ENCODE measurements at regions not wholly inside any gene's neighbourhood (a gene's known extent, or its start where the extent isn't known, plus 50 kb on each side); places are given as distances from the start of the nearest gene placed in this dataset.
"Not testable (repeated sequence)": the region's sequence is repeated elsewhere in the genome, so short reads cannot be mapped to it uniquely, and the experiment has no call there.

GRCh38 chr3:163462446-163462845 lies 1615.8 kb downstream of the SI start:
- Histone ChIP-seq H3K27me3 (ENCODE audit: control insufficient read depth in 1 of 2, insufficient read depth in 2 of 2, low read length in 2 of 2) (no peaks in the 10 kb centered on the region), H3K4me1 (ENCODE audit: control insufficient read depth, insufficient read depth, low read length) (no peaks in the 10 kb centered on the region), H3K36me3 (ENCODE audit: control insufficient read depth in 2 of 2, insufficient read depth in 2 of 2, low read length in 2 of 2) (no peaks in the 10 kb centered on the region), H3K9ac (ENCODE audit: low read length in 2 of 2) (no peak overlapping the region), H3K27ac (ENCODE audit: low read length) (no peak overlapping the region), H3K9me3 (ENCODE audit: control insufficient read depth in 2 of 2, low read length in 2 of 2) (no peaks in the 10 kb centered on the region), H3K4me3 (ENCODE audit: low read length in 2 of 2) (no peak overlapping the region)

GRCh38 chr3:163450698-163451097 lies 1627.6 kb downstream of the SI start:
- Histone ChIP-seq H3K36me3 (ENCODE audit: control insufficient read depth in 2 of 2, insufficient read depth in 2 of 2, low read length in 2 of 2) (no peaks in the 10 kb centered on the region), H3K27me3 (ENCODE audit: control insufficient read depth in 1 of 2, insufficient read depth in 2 of 2, low read length in 2 of 2) (no peaks in the 10 kb centered on the region), H3K9me3 (ENCODE audit: control insufficient read depth in 2 of 2, low read length in 2 of 2) (no peaks in the 10 kb centered on the region), H3K4me3 (ENCODE audit: low read length in 2 of 2) (no peak overlapping the region), H3K4me1 (ENCODE audit: control insufficient read depth, insufficient read depth, low read length) (no peaks in the 10 kb centered on the region), H3K9ac (ENCODE audit: low read length in 2 of 2) (no peak overlapping the region), H3K27ac (ENCODE audit: low read length) (no peak overlapping the region)

- H3K27ac ChIP-seq (ENCODE audit: low read length), result no peak overlapping the region
- no peaks in the 10 kb centered on the region for H3K27me3 ChIP-seq (ENCODE audit: control insufficient read depth in 1 of 2, insufficient read depth in 2 of 2, low read length in 2 of 2)
- H3K9me3 ChIP-seq (ENCODE audit: control insufficient read depth in 2 of 2, low read length in 2 of 2), result no peaks in the 10 kb centered on the region
- no peak overlapping the region for H3K9ac ChIP-seq (ENCODE audit: low read length in 2 of 2)
- no peaks in the 10 kb centered on the region for H3K36me3 ChIP-seq (ENCODE audit: control insufficient read depth in 2 of 2, insufficient read depth in 2 of 2, low read length in 2 of 2)
- H3K4me3 ChIP-seq (ENCODE audit: low read length in 2 of 2), result no peak overlapping the region
- no peaks in the 10 kb centered on the region for H3K4me1 ChIP-seq (ENCODE audit: control insufficient read depth, insufficient read depth, low read length)
Measured at GRCh38 chr3:163438760-163439159, 1639.5 kb downstream of the SI start.

DNA sequence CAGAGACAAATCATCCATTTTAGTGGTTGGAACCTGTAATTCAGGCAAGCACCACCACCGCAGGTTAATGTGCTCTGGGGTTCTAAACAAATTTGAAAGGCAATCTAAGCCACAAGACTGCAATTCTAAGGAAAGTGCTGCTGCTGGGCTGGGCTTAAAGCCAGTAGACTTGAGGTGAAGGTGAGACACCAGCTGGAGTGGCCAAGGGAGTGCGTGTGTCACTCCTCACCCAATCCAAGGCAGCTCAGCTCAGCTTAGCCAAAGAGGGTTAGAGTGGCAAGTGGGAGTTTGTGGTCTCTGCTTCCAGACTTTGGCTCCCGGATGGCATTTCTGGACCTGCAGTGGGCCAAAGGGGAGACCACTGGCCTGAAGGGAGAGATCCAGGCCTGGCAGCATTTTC lies 1655.6 kb downstream of the SI start:
- no peak overlapping the region for H3K4me3 ChIP-seq (ENCODE audit: low read length in 2 of 2)
- no peak overlapping the region for H3K9ac ChIP-seq (ENCODE audit: low read length in 2 of 2)
- no peak overlapping the region for H3K27ac ChIP-seq (ENCODE audit: low read length)
- no peaks in the 10 kb centered on the region for H3K9me3 ChIP-seq (ENCODE audit: control insufficient read depth in 2 of 2, low read length in 2 of 2)
- H3K27me3 ChIP-seq (ENCODE audit: control insufficient read depth in 1 of 2, insufficient read depth in 2 of 2, low read length in 2 of 2), result no peaks in the 10 kb centered on the region
- no peaks in the 10 kb centered on the region for H3K36me3 ChIP-seq (ENCODE audit: control insufficient read depth in 2 of 2, insufficient read depth in 2 of 2, low read length in 2 of 2)
- H3K4me1 ChIP-seq (ENCODE audit: control insufficient read depth, insufficient read depth, low read length), result no peaks in the 10 kb centered on the region

DNA sequence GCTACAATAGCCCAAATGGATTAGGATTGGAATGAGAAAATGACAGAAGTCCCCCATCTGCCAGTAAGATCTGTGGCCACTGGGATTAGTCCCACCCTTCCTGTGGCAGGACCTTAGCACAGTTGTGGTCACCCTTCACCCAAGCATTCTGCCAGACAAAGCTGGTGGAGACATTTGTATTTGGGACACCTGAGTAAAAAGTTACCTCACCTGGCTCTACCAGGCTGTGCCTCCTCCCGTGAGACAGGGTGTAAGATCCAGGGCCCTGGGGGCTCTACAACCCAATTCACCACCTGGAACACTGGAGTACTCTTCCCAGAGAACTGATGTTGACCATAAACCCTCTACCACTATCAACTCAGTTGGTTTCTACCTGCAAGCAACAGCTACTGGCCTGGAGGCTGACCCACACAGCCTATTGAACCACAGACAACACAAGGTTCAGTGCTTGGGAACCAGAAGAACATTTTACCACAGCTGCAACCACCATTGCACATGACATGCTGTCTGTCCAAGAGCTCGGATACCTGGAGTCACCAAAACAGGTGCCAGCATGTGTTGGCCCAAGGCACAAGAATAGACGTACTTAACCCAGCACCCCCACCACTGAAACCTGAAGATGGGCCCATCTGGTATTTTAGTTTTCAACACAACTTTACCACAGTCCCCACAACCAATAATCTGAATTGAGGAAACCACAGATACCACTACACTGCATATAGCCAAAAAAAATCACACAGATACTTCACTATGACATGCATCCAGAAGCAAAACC lies 1686.7 kb downstream of the SI start:
- H3K27me3 ChIP-seq (ENCODE audit: control insufficient read depth in 1 of 2, insufficient read depth in 2 of 2, low read length in 2 of 2), result no peaks in the 10 kb centered on the region
- no peaks in the 10 kb centered on the region for H3K36me3 ChIP-seq (ENCODE audit: control insufficient read depth in 2 of 2, insufficient read depth in 2 of 2, low read length in 2 of 2)
- H3K27ac ChIP-seq (ENCODE audit: low read length), result no peak overlapping the region
- no peaks in the 10 kb centered on the region for H3K4me1 ChIP-seq (ENCODE audit: control insufficient read depth, insufficient read depth, low read length)
- no peak overlapping the region for H3K9ac ChIP-seq (ENCODE audit: low read length in 2 of 2)
- H3K4me3 ChIP-seq (ENCODE audit: low read length in 2 of 2), result no peak overlapping the region
- peaks cover 0 to 3% of the 10 kb centered on the region in 2 donors for H3K9me3 ChIP-seq (ENCODE audit: control insufficient read depth in 2 of 2, low read length in 2 of 2)

- Histone ChIP-seq H3K27me3 (ENCODE audit: control insufficient read depth in 1 of 2, insufficient read depth in 2 of 2, low read length in 2 of 2) (no peaks in the 10 kb centered on the region), H3K36me3 (ENCODE audit: control insufficient read depth in 2 of 2, insufficient read depth in 2 of 2, low read length in 2 of 2) (no peaks in the 10 kb centered on the region), H3K27ac (ENCODE audit: low read length) (no peak overlapping the region), H3K9me3 (ENCODE audit: control insufficient read depth in 2 of 2, low read length in 2 of 2) (no peaks in the 10 kb centered on the region), H3K9ac (ENCODE audit: low read length in 2 of 2) (no peak overlapping the region), H3K4me1 (ENCODE audit: control insufficient read depth, insufficient read depth, low read length) (no peaks in the 10 kb centered on the region), H3K4me3 (ENCODE audit: low read length in 2 of 2) (no peak overlapping the region)
Measured at GRCh38 chr3:163384383-163384782, 1693.9 kb downstream of the SI start.

DNA sequence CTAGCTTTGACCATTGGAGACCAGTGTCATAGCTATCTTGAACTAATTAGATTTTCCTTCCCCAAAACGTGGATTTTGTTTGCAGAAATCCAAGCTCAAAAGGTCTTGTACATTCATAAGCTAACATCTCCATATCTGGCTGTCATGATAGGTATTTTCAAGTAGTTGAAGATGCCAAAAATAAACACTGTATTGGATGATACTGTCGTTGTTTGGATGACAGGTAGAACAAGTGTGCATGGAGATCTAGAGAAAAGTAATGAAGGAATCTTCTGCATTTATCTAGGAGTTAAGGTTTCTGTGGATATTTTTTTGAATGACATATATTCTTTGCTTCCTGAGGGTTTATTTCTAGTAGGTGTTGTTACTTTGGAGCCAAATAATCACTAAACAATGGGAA lies 1696.1 kb downstream of the SI start:
- H3K27ac ChIP-seq (ENCODE audit: low read length), result no peak overlapping the region
- no peaks in the 10 kb centered on the region for H3K36me3 ChIP-seq (ENCODE audit: control insufficient read depth in 2 of 2, insufficient read depth in 2 of 2, low read length in 2 of 2)
- no peak overlapping the region for H3K4me3 ChIP-seq (ENCODE audit: low read length in 2 of 2)
- H3K4me1 ChIP-seq (ENCODE audit: control insufficient read depth, insufficient read depth, low read length), result no peaks in the 10 kb centered on the region
- H3K9ac ChIP-seq (ENCODE audit: low read length in 2 of 2), result no peak overlapping the region
- H3K27me3 ChIP-seq (ENCODE audit: control insufficient read depth in 1 of 2, insufficient read depth in 2 of 2, low read length in 2 of 2), result no peaks in the 10 kb centered on the region
- no peaks in the 10 kb centered on the region for H3K9me3 ChIP-seq (ENCODE audit: control insufficient read depth in 2 of 2, low read length in 2 of 2)

GRCh38 chr3:163368168-163368567 lies 1710.1 kb downstream of the SI start:
- H3K27me3 ChIP-seq (ENCODE audit: control insufficient read depth in 1 of 2, insufficient read depth in 2 of 2, low read length in 2 of 2), result no peaks in the 10 kb centered on the region
- H3K4me3 ChIP-seq (ENCODE audit: low read length in 2 of 2), result no peak overlapping the region
- no peaks in the 10 kb centered on the region for H3K4me1 ChIP-seq (ENCODE audit: control insufficient read depth, insufficient read depth, low read length)
- H3K9ac ChIP-seq (ENCODE audit: low read length in 2 of 2), result no peak overlapping the region
- H3K27ac ChIP-seq (ENCODE audit: low read length), result no peak overlapping the region
- no peaks in the 10 kb centered on the region for H3K36me3 ChIP-seq (ENCODE audit: control insufficient read depth in 2 of 2, insufficient read depth in 2 of 2, low read length in 2 of 2)
- H3K9me3 ChIP-seq (ENCODE audit: control insufficient read depth in 2 of 2, low read length in 2 of 2), result no peaks in the 10 kb centered on the region

GRCh38 chr3:163364717-163365116 lies 1713.6 kb downstream of the SI start:
- no peak overlapping the region for H3K9ac ChIP-seq (ENCODE audit: low read length in 2 of 2)
- no peaks in the 10 kb centered on the region for H3K36me3 ChIP-seq (ENCODE audit: control insufficient read depth in 2 of 2, insufficient read depth in 2 of 2, low read length in 2 of 2)
- no peaks in the 10 kb centered on the region for H3K9me3 ChIP-seq (ENCODE audit: control insufficient read depth in 2 of 2, low read length in 2 of 2)
- H3K27me3 ChIP-seq (ENCODE audit: control insufficient read depth in 1 of 2, insufficient read depth in 2 of 2, low read length in 2 of 2), result no peaks in the 10 kb centered on the region
- H3K27ac ChIP-seq (ENCODE audit: low read length), result no peak overlapping the region
- no peak overlapping the region for H3K4me3 ChIP-seq (ENCODE audit: low read length in 2 of 2)
- H3K4me1 ChIP-seq (ENCODE audit: control insufficient read depth, insufficient read depth, low read length), result no peaks in the 10 kb centered on the region

GRCh38 chr3:163362151-163362550 lies 1716.1 kb downstream of the SI start:
- H3K27me3 ChIP-seq (ENCODE audit: control insufficient read depth in 1 of 2, insufficient read depth in 2 of 2, low read length in 2 of 2), result no peaks in the 10 kb centered on the region
- no peaks in the 10 kb centered on the region for H3K4me1 ChIP-seq (ENCODE audit: control insufficient read depth, insufficient read depth, low read length)
- H3K36me3 ChIP-seq (ENCODE audit: control insufficient read depth in 2 of 2, insufficient read depth in 2 of 2, low read length in 2 of 2), result no peaks in the 10 kb centered on the region
- no peak overlapping the region for H3K4me3 ChIP-seq (ENCODE audit: low read length in 2 of 2)
- no peak overlapping the region for H3K27ac ChIP-seq (ENCODE audit: low read length)
- H3K9ac ChIP-seq (ENCODE audit: low read length in 2 of 2), result no peak overlapping the region
- no peaks in the 10 kb centered on the region for H3K9me3 ChIP-seq (ENCODE audit: control insufficient read depth in 2 of 2, low read length in 2 of 2)

- not testable (repeated sequence) for H3K27me3 ChIP-seq (ENCODE audit: control insufficient read depth in 1 of 2, insufficient read depth in 2 of 2, low read length in 2 of 2); H3K4me3 ChIP-seq (ENCODE audit: low read length in 2 of 2); H3K9me3 ChIP-seq (ENCODE audit: control insufficient read depth in 2 of 2, low read length in 2 of 2); H3K36me3 ChIP-seq (ENCODE audit: control insufficient read depth in 2 of 2, insufficient read depth in 2 of 2, low read length in 2 of 2); H3K27ac ChIP-seq (ENCODE audit: low read length); H3K9ac ChIP-seq (ENCODE audit: low read length in 2 of 2); H3K4me1 ChIP-seq (ENCODE audit: control insufficient read depth, insufficient read depth, low read length)
Measured at GRCh38 chr3:163361357-163361878, 1716.9 kb downstream of the SI start.
